Body of pancreas (tissue), 4 donors: ENCODE measurements at regions not wholly inside any gene's neighbourhood (a gene's known extent, or its start where the extent isn't known, plus 50 kb on each side); places are given as distances from the start of the nearest gene placed in this dataset.

Experiments
- CTCF ChIP-seq, 7 experiments: fragments of 450-650 bp in 4 of 7; fragments of 200-600 bp in 3 of 7; sonication (generic) in 3 of 7; IDR thresholded peaks; one replicate each; pipeline ENCODE4 v1.5.1; 2016 to 2019; ENCODE audit warnings: antibody characterized with exemption in 7 of 7
- POLR2A ChIP-seq, 3 donors: fragments of 450-650 bp; IDR thresholded peaks; one replicate each; pipeline ENCODE4 v1.6.1; 2016; ENCODE audit warnings: antibody characterized with exemption in 3 of 3, mild to moderate bottlenecking in 2 of 3

GRCh38 chr12:92601680-92602079, 101.1 kb upstream of the PLEKHG7 start:
- no peak for TF ChIP-seq POLR2A (IDR thresholded peaks at IDR 0.05)
- no peak for TF ChIP-seq CTCF (IDR thresholded peaks at IDR 0.05)
